ENCODE measurements at regions not wholly inside any gene's neighbourhood (a gene's known extent, or its start where the extent isn't known, plus 50 kb on each side); places are given as distances from the start of the nearest gene placed in this dataset.

DNA sequence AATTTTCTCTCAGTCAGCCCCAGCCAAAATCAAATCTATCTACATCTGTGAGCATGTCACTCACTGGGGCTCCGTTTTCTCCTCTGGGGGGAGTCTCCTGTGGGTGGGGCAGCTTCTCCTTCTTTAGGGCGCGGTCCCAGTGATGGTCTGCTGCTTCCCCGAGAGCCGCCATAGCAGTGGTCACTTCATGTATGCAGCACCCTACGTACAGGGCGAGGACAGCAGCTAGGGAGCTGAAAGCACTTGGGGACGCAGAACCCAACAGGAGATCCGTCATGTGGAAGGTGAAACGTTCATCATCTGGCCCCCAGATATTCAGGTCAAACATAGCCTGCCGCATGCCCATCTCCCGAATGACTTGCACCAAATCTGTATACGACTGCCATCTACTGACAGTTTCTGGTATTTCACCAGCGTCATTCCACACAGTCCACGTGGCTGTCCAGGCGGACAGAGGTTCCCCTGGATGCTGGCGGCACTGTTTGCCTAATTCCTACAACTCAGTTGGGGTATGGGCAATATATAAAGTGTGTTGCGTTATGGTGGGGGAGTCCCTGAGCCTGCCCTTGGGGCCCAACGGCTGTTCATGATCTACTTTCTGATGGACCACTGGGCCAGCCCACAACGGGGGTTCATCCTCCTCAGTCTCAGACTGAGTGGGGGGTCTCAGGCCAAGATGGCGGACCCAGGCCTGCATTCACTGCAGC is 795.0 kb downstream of the EFNA5 start:
- no peak overlapping the region for H3K4me3 ChIP-seq (ENCODE audit: low read depth, low read length)
- H3K9ac ChIP-seq (ENCODE audit: low read length) = no peak overlapping the region
- peaks cover 19% of the 10 kb centered on the region for H3K9me3 ChIP-seq (ENCODE audit: control insufficient read depth, insufficient read depth, low read depth, low read length)
- H3K27ac ChIP-seq (ENCODE audit: low read depth, low read length) = no peak overlapping the region
- H3K27me3 ChIP-seq (ENCODE audit: control insufficient read depth, insufficient read depth, low read length) = no peaks in the 10 kb centered on the region
- H3K36me3 ChIP-seq (ENCODE audit: control insufficient read depth, insufficient read depth, low read length) = no peaks in the 10 kb centered on the region; the same call in 1 of the 2 replicates
- H3K4me1 ChIP-seq (ENCODE audit: control insufficient read depth, insufficient read depth, low read length) = no peaks in the 10 kb centered on the region

GRCh38 chr5:106874974-106875373 is 795.8 kb downstream of the EFNA5 start:
- H3K27ac ChIP-seq (ENCODE audit: low read depth, low read length) = no peak overlapping the region

GRCh38 chr5:106874531-106874930 is 796.2 kb downstream of the EFNA5 start:
- Histone ChIP-seq H3K9me3 (ENCODE audit: control insufficient read depth, insufficient read depth, low read depth, low read length) (peaks cover 19% of the 10 kb centered on the region), H3K36me3 (ENCODE audit: control insufficient read depth, insufficient read depth, low read length) (no peaks in the 10 kb centered on the region; the same call in 1 of the 2 replicates), H3K27me3 (ENCODE audit: control insufficient read depth, insufficient read depth, low read length) (no peaks in the 10 kb centered on the region), H3K4me3 (ENCODE audit: low read depth, low read length) (no peak overlapping the region), H3K4me1 (ENCODE audit: control insufficient read depth, insufficient read depth, low read length) (no peaks in the 10 kb centered on the region), H3K27ac (ENCODE audit: low read depth, low read length) (no peak overlapping the region), H3K9ac (ENCODE audit: low read length) (no peak overlapping the region)

More at GRCh38 chr5:106874974-106875373, 795.8 kb downstream of the EFNA5 start:
- H3K9ac ChIP-seq (ENCODE audit: low read length) = no peak overlapping the region
- no peaks in the 10 kb centered on the region for H3K27me3 ChIP-seq (ENCODE audit: control insufficient read depth, insufficient read depth, low read length)
- H3K36me3 ChIP-seq (ENCODE audit: control insufficient read depth, insufficient read depth, low read length) = no peaks in the 10 kb centered on the region; the same call in 1 of the 2 replicates
- H3K9me3 ChIP-seq (ENCODE audit: control insufficient read depth, insufficient read depth, low read depth, low read length) = peaks cover 19% of the 10 kb centered on the region
- no peak overlapping the region for H3K4me3 ChIP-seq (ENCODE audit: low read depth, low read length)
- H3K4me1 ChIP-seq (ENCODE audit: control insufficient read depth, insufficient read depth, low read length) = no peaks in the 10 kb centered on the region

GRCh38 chr5:106873568-106873967 is 797.2 kb downstream of the EFNA5 start:
- no peak overlapping the region for H3K4me3 ChIP-seq (ENCODE audit: low read depth, low read length)
- no peak overlapping the region for H3K27ac ChIP-seq (ENCODE audit: low read depth, low read length)
- no peaks in the 10 kb centered on the region; the same call in 1 of the 2 replicates for H3K36me3 ChIP-seq (ENCODE audit: control insufficient read depth, insufficient read depth, low read length)
- H3K4me1 ChIP-seq (ENCODE audit: control insufficient read depth, insufficient read depth, low read length) = no peaks in the 10 kb centered on the region
- H3K9me3 ChIP-seq (ENCODE audit: control insufficient read depth, insufficient read depth, low read depth, low read length) = peaks cover 19% of the 10 kb centered on the region
- no peaks in the 10 kb centered on the region for H3K27me3 ChIP-seq (ENCODE audit: control insufficient read depth, insufficient read depth, low read length)
- H3K9ac ChIP-seq (ENCODE audit: low read length) = no peak overlapping the region

DNA sequence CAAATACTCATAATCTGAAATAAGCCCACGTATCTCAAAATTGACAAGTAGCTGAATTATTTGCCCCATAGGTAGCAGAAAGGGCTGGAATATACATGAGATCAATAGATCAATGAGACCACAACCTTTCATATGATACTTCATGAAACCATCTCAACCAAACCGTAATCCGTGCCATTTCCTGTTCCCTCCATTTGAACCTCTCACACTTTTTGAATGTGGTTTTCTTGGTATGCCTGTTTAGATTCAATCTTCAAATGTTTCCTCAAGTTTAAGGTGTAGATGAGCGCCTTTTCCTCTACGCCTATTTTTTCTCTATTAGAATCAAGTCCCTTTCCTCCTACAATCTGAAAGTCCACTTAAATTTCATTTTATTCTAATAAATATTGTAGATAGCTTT is 805.5 kb downstream of the EFNA5 start:
- no peaks in the 10 kb centered on the region for H3K9me3 ChIP-seq (ENCODE audit: control insufficient read depth, insufficient read depth, low read depth, low read length)
- H3K4me1 ChIP-seq (ENCODE audit: control insufficient read depth, insufficient read depth, low read length) = peaks cover 9% of the 10 kb centered on the region
- no peak overlapping the region for H3K27ac ChIP-seq (ENCODE audit: low read depth, low read length)
- no peaks in the 10 kb centered on the region for H3K36me3 ChIP-seq (ENCODE audit: control insufficient read depth, insufficient read depth, low read length)
- no peak overlapping the region for H3K9ac ChIP-seq (ENCODE audit: low read length)
- no peaks in the 10 kb centered on the region for H3K27me3 ChIP-seq (ENCODE audit: control insufficient read depth, insufficient read depth, low read length)
- H3K4me3 ChIP-seq (ENCODE audit: low read depth, low read length) = no peak overlapping the region

GRCh38 chr5:106862450-106863193 is 808.1 kb downstream of the EFNA5 start:
- H3K27ac ChIP-seq (ENCODE audit: low read depth, low read length) = no peak overlapping the region

DNA sequence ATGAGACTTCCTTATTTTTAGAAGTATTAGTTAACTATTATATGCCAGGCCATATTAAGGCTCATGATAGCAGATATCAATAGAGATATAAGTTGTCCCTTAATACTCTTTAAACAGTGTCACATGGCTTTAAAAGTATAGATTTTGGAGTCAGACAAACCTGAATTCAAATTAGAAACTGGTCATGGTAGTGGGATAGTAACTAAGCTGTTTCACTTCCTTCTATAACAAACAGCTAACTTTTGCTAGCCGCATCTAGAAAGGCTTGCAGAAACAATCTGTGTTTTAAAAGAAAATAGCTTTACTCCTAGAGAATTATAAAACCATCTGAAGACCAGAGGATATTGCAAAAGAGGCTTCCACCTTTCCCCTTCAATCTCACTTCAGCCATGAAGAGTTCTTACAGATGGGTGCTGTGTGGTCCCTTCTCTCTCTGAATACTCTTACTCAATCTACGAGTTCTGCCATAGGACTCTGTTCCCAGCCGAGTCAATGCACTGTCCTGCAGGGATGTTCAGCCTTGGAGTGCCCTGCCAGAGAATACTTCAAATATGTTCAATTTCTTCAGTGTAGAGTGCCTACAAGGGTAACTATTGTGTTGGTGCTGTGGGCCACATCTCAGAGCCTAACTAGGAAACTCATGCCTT is 810.2 kb downstream of the EFNA5 start:
- Histone ChIP-seq H3K4me1 (ENCODE audit: control insufficient read depth, insufficient read depth, low read length) (peaks cover 9% of the 10 kb centered on the region), H3K27me3 (ENCODE audit: control insufficient read depth, insufficient read depth, low read length) (no peaks in the 10 kb centered on the region), H3K4me3 (ENCODE audit: low read depth, low read length) (no peak overlapping the region), H3K9me3 (ENCODE audit: control insufficient read depth, insufficient read depth, low read depth, low read length) (no peaks in the 10 kb centered on the region), H3K36me3 (ENCODE audit: control insufficient read depth, insufficient read depth, low read length) (no peaks in the 10 kb centered on the region), H3K9ac (ENCODE audit: low read length) (no peak overlapping the region), H3K27ac (ENCODE audit: low read depth, low read length) (no peak overlapping the region)

More at GRCh38 chr5:106862450-106863193, 808.1 kb downstream of the EFNA5 start:
- peaks cover 9% of the 10 kb centered on the region for H3K4me1 ChIP-seq (ENCODE audit: control insufficient read depth, insufficient read depth, low read length)
- H3K9ac ChIP-seq (ENCODE audit: low read length) = no peak overlapping the region
- no peaks in the 10 kb centered on the region for H3K9me3 ChIP-seq (ENCODE audit: control insufficient read depth, insufficient read depth, low read depth, low read length)
- H3K36me3 ChIP-seq (ENCODE audit: control insufficient read depth, insufficient read depth, low read length) = no peaks in the 10 kb centered on the region
- H3K4me3 ChIP-seq (ENCODE audit: low read depth, low read length) = no peak overlapping the region
- no peaks in the 10 kb centered on the region for H3K27me3 ChIP-seq (ENCODE audit: control insufficient read depth, insufficient read depth, low read length)

- H3K4me3 ChIP-seq (ENCODE audit: low read depth, low read length) = no peak overlapping the region
- H3K36me3 ChIP-seq (ENCODE audit: control insufficient read depth, insufficient read depth, low read length) = no peaks in the 10 kb centered on the region
- no peak overlapping the region for H3K9ac ChIP-seq (ENCODE audit: low read length)
- peaks cover 6% of the 10 kb centered on the region; the same call in 1 of the 2 replicates for H3K9me3 ChIP-seq (ENCODE audit: control insufficient read depth, insufficient read depth, low read depth, low read length)
- H3K27ac ChIP-seq (ENCODE audit: low read depth, low read length) = no peak overlapping the region
- H3K4me1 ChIP-seq (ENCODE audit: control insufficient read depth, insufficient read depth, low read length) = peaks cover 15% of the 10 kb centered on the region
- H3K27me3 ChIP-seq (ENCODE audit: control insufficient read depth, insufficient read depth, low read length) = no peaks in the 10 kb centered on the region
Measured at GRCh38 chr5:106858616-106859015, 812.1 kb downstream of the EFNA5 start.

DNA sequence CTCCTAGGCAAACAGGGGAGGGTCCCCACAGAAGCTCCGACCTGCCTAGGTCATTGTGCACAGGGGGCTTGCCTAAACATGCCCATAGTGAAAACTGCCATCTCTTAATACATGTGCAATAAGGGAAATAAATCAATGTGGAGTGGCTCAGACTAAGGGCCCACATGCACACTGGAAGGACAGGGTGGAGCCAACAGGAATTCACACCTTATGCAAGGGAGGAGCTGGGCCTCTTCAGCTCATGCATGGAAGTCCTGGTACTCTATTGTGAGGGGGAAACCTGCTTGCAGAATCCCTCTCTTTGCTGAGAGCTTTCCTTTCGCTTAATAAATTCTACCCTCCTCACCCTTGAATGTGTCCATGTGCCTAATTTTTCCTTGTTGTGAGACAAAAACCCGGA is 815.8 kb downstream of the EFNA5 start:
- peaks cover 6% of the 10 kb centered on the region; the same call in 1 of the 2 replicates for H3K9me3 ChIP-seq (ENCODE audit: control insufficient read depth, insufficient read depth, low read depth, low read length)
- no peak overlapping the region for H3K27ac ChIP-seq (ENCODE audit: low read depth, low read length)
- H3K4me3 ChIP-seq (ENCODE audit: low read depth, low read length) = no peak overlapping the region
- no peak overlapping the region for H3K9ac ChIP-seq (ENCODE audit: low read length)
- no peaks in the 10 kb centered on the region for H3K36me3 ChIP-seq (ENCODE audit: control insufficient read depth, insufficient read depth, low read length)
- H3K27me3 ChIP-seq (ENCODE audit: control insufficient read depth, insufficient read depth, low read length) = no peaks in the 10 kb centered on the region
- H3K4me1 ChIP-seq (ENCODE audit: control insufficient read depth, insufficient read depth, low read length) = peaks cover 6% of the 10 kb centered on the region

GRCh38 chr5:106854105-106854687 is 816.5 kb downstream of the EFNA5 start:
- H3K4me1 ChIP-seq (ENCODE audit: control insufficient read depth, insufficient read depth, low read length) = peaks cover 6% of the 10 kb centered on the region
- no peak overlapping the region for H3K4me3 ChIP-seq (ENCODE audit: low read depth, low read length)
- H3K9ac ChIP-seq (ENCODE audit: low read length) = no peak overlapping the region
- H3K9me3 ChIP-seq (ENCODE audit: control insufficient read depth, insufficient read depth, low read depth, low read length) = peaks cover 6% of the 10 kb centered on the region; the same call in 1 of the 2 replicates
- H3K36me3 ChIP-seq (ENCODE audit: control insufficient read depth, insufficient read depth, low read length) = no peaks in the 10 kb centered on the region
- no peaks in the 10 kb centered on the region for H3K27me3 ChIP-seq (ENCODE audit: control insufficient read depth, insufficient read depth, low read length)
- no peak overlapping the region for H3K27ac ChIP-seq (ENCODE audit: low read depth, low read length)

Data from HUES6 (cell line).